NCI-H524 treated with DMSO at 0.1 percent for 48 hours (cell line): ENCODE measurements at regions not wholly inside any gene's neighbourhood (a gene's known extent, or its start where the extent isn't known, plus 50 kb on each side); places are given as distances from the start of the nearest gene placed in this dataset.
"Not testable (repeated sequence)": the region's sequence is repeated elsewhere in the genome, so short reads cannot be mapped to it uniquely, and the experiment has no call there.

Experiments
- DNase-seq: peaks from one replicate; lab custom pipeline; 2025; lab: John Stamatoyannopoulos, UW

- DNase-seq, result peak; percentile 44
Measured at GRCh38 chr15:70248116-70249025, 150.7 kb upstream of the TLE3 start.

DNA sequence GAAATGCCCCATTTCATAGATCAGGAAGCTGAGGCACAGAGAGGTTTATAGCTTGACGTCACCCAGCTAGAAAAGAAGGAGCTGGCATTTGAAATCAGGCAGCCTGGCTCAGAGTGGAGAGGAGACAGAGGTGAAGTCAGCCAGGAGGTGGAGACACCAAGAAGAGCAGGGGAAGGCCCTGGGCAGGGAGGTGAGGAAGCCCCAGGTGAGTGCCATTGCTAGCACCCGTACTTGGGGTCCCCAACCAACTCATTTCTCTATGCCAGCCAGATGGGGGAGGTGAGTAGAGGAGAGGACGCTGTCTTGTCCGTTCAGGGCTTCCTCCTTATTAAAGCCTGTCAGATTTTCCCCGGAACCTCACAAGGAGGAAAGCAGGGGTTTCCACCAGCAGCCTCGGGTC lies 149.6 kb upstream of the TLE3 start:
- no peak for DNase-seq

GRCh38 chr15:70246623-70247220 lies 149.0 kb upstream of the TLE3 start:
- DNase-seq, result no peak

GRCh38 chr15:70245932-70246622 lies 148.4 kb upstream of the TLE3 start:
- DNase-seq, result no peak

DNA sequence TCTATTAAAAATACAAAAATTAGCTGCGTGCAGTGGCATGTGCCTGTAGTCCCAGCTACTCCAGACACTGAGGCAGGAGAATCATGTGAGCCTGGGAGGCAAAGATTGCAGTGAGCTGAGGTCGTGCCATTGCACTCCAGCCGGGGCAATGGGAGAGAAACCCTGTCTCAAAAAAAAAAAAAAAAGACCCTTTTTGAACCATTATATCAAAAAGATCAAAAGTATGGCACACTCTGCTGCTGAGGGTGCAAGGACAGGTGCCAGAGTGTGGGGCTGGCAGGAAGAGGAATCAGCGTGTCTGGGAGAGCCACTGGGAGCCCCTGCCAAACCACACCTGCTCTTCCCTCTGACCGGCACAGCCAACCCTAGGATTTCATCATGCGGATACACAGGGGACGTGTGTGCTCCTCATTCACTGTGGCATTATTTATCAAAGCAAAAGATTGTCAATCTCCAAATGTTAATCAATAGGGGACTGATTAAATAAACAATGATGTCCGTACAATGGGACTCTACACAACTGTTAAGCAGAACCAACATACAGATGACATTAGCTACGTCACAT lies 147.3 kb upstream of the TLE3 start:
- no peak for DNase-seq

- DNase-seq, result no peak
Measured at GRCh38 chr15:70243686-70244540, 146.2 kb upstream of the TLE3 start.

DNA sequence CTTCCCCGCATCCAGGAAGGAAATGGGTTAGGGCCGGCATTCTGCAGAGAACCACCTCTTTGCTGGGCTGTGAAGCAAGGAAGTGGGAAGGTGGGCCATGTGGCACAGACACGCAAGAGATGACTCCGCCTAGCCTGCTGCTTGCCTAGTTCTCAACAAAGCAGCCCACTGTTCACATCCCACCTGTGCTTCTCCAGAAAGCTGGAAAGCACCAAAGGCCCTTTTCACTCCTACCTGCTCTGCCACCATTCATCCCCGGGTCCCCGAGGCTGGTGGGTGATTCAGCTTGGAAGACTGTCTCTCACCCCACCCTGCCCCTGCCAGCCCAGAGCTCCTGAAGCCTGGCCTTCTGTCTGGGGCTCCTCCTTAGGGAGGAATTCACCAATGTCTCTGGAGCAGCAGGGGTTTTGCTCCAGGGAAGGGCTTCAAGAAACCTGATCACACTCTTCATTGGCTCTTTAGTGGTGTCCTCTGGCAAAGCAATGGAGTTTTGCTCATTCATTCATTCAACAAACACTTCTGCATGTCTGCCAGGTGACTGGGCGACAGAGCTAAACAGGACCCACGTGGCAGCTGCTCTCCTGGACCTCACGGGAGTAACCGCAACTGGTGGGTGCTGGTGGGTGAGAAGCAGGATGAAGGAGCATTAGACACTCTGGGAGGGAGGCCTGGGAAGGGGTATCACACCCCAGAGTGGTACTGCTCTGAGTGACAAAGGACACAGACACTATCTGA lies 145.4 kb upstream of the TLE3 start:
- no peak for DNase-seq

DNA sequence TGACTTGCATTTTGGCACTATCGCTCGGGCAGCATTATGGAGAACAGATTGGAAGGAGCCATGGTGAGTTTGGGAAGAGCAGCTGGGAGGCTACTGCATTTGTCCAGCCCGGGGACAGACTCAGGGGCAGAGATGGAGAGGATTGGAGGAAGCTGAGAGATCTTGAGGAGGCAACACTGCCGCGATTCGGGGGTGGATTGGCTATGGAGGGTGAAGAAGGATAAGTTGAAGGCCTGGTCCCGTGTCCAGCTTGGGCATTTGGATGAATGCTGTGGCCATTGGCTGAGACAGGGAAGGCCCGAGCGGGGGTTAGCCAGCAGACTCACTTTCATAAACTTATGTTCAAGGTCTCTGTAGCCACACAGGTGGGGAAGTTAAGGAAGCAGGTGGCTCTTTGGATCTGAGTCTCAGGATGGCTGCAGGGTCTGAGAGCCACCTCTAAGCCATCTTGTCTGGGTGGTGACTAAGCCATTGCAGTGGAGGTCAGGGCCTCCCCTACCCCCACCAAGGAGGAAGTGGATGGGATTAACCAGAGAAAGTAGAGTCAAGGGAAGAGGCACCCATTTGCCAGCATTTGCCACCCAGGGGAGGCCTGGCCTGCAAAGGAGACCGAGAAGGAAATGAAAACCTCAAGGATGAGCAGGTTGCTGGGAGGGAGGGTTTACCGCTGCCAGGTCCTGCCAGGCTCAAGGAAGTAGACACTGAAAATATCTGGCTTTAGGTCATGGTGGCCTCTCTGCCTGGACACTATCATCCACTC lies 144.0 kb upstream of the TLE3 start:
- DNase-seq, result no peak

- no peak for DNase-seq
Measured at GRCh38 chr15:70240820-70241430, 143.2 kb upstream of the TLE3 start.

DNA sequence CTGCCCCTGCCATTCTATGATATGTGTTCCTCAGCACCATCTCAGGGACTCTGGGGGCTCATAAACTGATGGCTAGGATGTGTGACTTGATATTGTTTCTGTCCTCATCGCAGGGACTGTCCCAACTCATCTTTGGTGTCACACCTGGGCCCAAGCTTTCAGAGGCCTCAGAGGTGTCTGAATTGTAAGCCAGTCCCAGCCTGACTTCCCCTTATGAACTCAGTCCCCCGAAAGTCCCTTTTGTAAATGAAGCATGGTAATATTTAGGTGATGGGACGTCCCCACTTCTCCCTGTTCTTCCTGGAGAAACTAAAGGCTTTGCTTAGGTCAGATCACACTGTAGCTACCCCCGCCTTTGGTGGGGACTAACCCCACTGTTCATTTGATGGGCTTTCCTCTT lies 142.4 kb upstream of the TLE3 start:
- DNase-seq, result no peak

DNA sequence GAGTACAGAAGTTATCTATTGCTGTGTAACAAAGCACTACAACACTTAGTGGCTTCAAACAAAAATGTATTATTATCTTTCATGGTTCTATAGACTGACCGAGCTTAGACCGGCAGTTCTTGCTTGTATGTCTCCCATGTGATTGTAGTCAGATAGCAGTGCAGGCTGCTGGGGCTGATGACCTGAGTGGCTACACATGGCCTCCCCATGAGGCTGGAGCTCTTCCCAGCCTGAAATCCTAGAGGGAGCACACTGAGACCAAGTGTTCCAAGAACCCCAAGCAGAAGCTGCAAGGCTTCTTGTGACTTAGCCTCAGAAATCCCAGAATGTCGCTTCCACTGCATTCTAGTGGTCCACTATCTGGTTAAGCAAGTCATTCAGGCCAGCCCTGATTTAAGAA lies 141.2 kb upstream of the TLE3 start:
- DNase-seq, result no peak

DNA sequence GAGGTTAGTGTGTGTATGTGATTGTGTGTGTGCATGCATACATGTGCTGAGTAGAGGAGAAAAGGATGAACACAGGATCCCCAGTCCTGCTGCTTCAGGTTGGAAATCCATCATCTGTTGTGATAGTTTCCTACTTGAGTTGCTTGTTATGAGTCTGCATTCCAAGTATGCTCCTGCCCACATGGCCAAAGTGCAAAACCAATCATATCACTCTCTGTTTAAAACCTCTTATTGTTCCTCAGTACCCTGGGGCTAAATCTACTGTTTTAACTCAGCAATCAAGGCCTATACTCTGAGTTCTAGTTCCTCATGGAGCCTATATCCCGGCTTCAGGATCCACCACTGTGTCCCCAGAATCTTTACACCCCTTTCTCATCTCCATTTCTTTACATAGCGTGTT lies 139.9 kb upstream of the TLE3 start:
- DNase-seq, result no peak

DNA sequence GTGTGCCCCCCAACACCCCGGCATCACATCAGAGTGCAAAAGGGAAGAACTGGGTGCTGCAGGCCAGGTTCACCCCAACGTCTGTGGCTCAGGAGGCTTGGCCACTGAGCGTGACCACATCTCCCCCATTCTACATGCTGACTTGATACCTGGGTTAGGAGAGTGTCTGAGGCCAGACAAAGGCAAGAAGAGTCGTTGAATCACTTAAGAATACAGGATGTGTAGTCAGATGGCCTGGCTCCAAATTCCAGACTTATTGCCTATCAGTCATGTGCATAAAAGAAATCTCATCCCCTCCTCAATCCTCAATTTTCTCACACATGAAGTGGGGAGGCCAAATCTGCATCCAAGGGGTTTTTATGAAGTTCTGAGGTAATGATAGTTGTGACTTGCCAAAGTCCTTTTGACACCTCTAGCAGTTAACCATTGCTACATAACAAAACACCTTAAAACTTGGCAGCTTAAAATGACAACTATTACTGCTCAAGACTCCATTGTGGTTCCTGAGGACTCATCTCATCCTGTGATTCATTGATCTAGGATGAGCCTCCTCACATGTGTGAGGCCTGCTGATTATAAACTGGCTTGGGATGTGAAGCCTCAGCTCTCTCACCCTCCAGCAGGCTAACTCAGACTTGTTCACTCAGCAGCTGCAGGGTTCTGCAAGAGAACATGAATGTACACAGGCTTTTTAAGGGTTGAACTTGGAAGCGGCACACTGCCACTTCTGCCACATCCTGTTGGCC lies 138.8 kb upstream of the TLE3 start:
- no peak for DNase-seq

DNA sequence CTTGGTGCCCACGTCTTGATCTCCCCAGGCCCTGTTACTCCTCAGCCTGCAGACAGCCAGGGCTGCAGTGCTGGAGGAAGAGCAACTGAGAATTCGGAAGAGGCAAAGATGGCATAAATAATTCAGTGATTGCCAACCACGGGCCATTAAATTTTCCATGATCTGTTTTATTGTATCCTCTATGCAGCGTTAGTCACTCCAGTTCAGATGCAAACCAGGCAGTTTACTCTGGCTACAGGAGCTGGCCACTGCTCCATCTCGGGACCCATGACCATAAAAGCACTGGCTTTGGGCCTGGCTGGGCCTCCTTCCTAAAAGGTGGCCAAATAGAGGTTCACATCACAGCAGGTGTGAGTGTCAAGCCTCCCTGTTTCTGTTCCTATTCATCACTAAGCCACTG lies 137.6 kb upstream of the TLE3 start:
- DNase-seq, result no peak

GRCh38 chr15:70234256-70234905 lies 136.7 kb upstream of the TLE3 start:
- no peak for DNase-seq

GRCh38 chr15:70231484-70231883 lies 133.8 kb upstream of the TLE3 start:
- no peak for DNase-seq

GRCh38 chr15:70227918-70228317 lies 130.2 kb upstream of the TLE3 start:
- not testable (repeated sequence) for DNase-seq

DNA sequence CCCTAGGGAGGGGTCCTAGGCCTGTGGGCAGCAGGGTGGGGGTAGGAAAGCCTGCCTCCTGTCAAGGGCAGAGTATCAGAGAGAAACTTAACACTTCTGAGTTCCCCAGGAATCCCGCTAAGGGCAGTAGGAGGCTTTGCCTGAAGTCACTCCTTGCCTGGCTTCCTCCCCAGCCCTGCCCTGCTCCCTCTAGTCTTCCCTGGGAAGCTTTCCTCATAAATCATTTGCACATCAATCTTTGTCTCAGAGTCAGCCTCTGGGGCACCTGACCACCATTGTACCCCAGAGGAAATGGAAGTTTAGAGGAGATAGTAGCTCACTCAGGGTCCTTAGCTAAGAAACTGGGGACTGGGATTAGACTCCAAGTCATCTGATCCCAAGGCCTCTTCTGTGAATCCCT lies 129.4 kb upstream of the TLE3 start:
- no peak for DNase-seq
